ENCODE measurements at regions not wholly inside any gene's neighbourhood (a gene's known extent, or its start where the extent isn't known, plus 50 kb on each side); places are given as distances from the start of the nearest gene placed in this dataset.

- H3K36me3 ChIP-seq, result no peaks in the 10 kb centered on the region
- no peaks in the 10 kb centered on the region for H3K9me3 ChIP-seq
- H3K4me3 ChIP-seq, result no peak overlapping the region
- WGBS, 2 donors (ENCODE audit: low coverage in 1 of 2), result 78 to 91% methylated on average over 3 of the region's 3 CpGs
- no peaks in the 10 kb centered on the region for H3K4me1 ChIP-seq
- H3K27me3 ChIP-seq, result no peaks in the 10 kb centered on the region
- no peak overlapping the region for H3K27ac ChIP-seq
- no peak for ATAC-seq
- TF ChIP-seq POLR2A (IDR thresholded peaks at IDR 0.05), result no peak
- TF ChIP-seq CTCF (IDR thresholded peaks at IDR 0.05), result no peak
- TF ChIP-seq POLR2AphosphoS5 (IDR thresholded peaks at IDR 0.05), result no peak
- TF ChIP-seq EP300 (IDR thresholded peaks at IDR 0.05), result no peak
Observed at GRCh38 chr7:20931739-20932138, 145.1 kb upstream of the SP8 start.

GRCh38 chr7:20932785-20933527, 146.3 kb upstream of the SP8 start:
- TF ChIP-seq EP300 (IDR thresholded peaks at IDR 0.05) (no peak), POLR2AphosphoS5 (IDR thresholded peaks at IDR 0.05) (no peak), CTCF (IDR thresholded peaks at IDR 0.05) (no peak), POLR2A (IDR thresholded peaks at IDR 0.05) (no peak)
- Histone ChIP-seq H3K4me3 (no peak overlapping the region), H3K9me3 (no peaks in the 10 kb centered on the region), H3K36me3 (no peaks in the 10 kb centered on the region), H3K27ac (no peak overlapping the region), H3K4me1 (no peaks in the 10 kb centered on the region), H3K27me3 (no peaks in the 10 kb centered on the region)
- WGBS, 2 donors (ENCODE audit: low coverage in 1 of 2), result 18 to 49% methylated on average over 7 of the region's 7 CpGs
- no peak for ATAC-seq

- WGBS, 2 donors (ENCODE audit: low coverage in 1 of 2), result 25 to 29% methylated on average over 2 of the region's 2 CpGs
Observed at GRCh38 chr7:20945451-20945850, 158.8 kb upstream of the SP8 start.

GRCh38 chr7:20952916-20953315, 166.2 kb upstream of the SP8 start:
- no peak for ATAC-seq
- Histone ChIP-seq H3K4me3 (no peak overlapping the region), H3K27me3 (no peaks in the 10 kb centered on the region), H3K4me1 (no peaks in the 10 kb centered on the region), H3K36me3 (no peaks in the 10 kb centered on the region), H3K27ac (no peak overlapping the region), H3K9me3 (no peaks in the 10 kb centered on the region)
- TF ChIP-seq EP300 (IDR thresholded peaks at IDR 0.05) (no peak), POLR2AphosphoS5 (IDR thresholded peaks at IDR 0.05) (no peak), POLR2A (IDR thresholded peaks at IDR 0.05) (no peak), CTCF (IDR thresholded peaks at IDR 0.05) (no peak)
- WGBS, 2 donors (ENCODE audit: low coverage in 1 of 2), result 48 to 53% methylated on average over 3 of the region's 3 CpGs

More at GRCh38 chr7:20945451-20945850, 158.8 kb upstream of the SP8 start:
- no peaks in the 10 kb centered on the region for H3K9me3 ChIP-seq
- H3K4me1 ChIP-seq, result no peaks in the 10 kb centered on the region
- H3K36me3 ChIP-seq, result no peaks in the 10 kb centered on the region
- no peak overlapping the region for H3K27ac ChIP-seq
- ATAC-seq, result no peak
- no peaks in the 10 kb centered on the region for H3K27me3 ChIP-seq
- H3K4me3 ChIP-seq, result no peak overlapping the region
- TF ChIP-seq POLR2A (IDR thresholded peaks at IDR 0.05), result no peak
- TF ChIP-seq CTCF (IDR thresholded peaks at IDR 0.05), result no peak
- no peak for TF ChIP-seq EP300 (IDR thresholded peaks at IDR 0.05)
- TF ChIP-seq POLR2AphosphoS5 (IDR thresholded peaks at IDR 0.05), result no peak

Measured in gastroesophageal sphincter (tissue), 4 donors.